WI38 (cell line): ENCODE measurements at regions not wholly inside any gene's neighbourhood (a gene's known extent, or its start where the extent isn't known, plus 50 kb on each side); places are given as distances from the start of the nearest gene placed in this dataset.
"Not testable (repeated sequence)": the region's sequence is repeated elsewhere in the genome, so short reads cannot be mapped to it uniquely, and the experiment has no call there.

Experiments
- H3K4me3 ChIP-seq: 2 replicates; pipeline ENCODE4 v1.5.1; 2011; ENCODE audit warnings: low read depth, mild to moderate bottlenecking, control low read depth, low read length
- CTCF ChIP-seq: IDR thresholded peaks from 2 replicates; pipeline ENCODE4 v1.5.1; 2012; ENCODE audit warnings: low read depth, mild to moderate bottlenecking, control low read depth, low read length

DNA sequence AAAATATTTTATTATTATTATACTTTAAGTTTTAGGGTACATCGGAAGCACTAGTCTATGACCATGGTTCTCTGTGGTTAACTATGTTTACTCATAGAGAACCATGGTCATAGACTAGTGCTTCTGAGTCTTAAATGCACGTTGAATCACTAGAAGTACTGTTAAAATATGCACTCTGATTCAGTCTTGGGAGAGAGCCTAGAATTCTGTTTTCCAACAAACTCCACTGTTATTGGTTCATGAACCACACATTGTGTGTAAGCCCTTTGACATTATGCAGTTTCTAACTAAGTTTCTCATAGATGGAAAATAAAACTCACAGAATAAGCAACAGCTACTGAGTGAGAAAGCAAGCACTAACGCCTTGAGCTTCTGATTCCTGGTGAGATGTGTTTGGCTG is 1120.6 kb downstream of the SORCS1 start:
- TF ChIP-seq CTCF, result no peak
- H3K4me3 ChIP-seq, result no peak overlapping the region

DNA sequence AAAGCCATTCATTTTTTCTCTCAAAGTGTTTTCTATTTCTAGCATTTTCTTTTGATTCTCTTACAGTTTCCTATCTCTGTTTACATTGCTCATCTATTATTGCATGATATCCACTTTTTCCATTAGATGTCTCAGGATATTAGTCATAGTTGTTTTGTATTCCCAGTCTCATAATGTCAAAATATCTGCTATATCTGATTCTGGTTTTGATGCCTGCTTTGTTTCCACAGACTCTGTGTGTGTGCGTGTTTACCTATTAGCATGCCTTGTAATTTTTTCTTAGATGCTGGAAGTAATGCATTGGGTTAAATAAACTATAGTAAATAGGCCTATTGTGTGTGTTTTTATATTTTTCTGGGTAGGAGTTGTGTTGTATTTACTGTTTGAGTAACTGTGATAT is 1126.3 kb downstream of the SORCS1 start:
- no peak overlapping the region for H3K4me3 ChIP-seq
- TF ChIP-seq CTCF, result no peak

DNA sequence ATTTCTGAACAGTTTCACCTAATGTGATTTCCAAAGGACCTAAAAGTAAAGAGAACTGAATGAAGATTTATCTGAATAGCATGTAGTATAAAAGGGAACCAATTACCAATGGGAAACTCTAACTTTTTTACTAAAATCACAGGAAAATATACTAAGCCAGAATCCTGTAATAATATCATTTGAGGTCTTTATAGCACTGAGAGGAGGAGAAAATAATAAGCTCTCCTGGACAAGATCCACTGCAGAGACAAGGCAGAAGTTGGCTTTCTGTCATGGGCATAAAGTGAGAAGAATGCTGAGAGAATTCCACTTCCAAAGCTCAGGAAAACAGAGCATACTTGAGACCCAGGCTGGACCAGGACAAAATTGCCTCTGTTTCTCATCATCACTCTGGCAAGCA is 1131.4 kb downstream of the SORCS1 start:
- no peak overlapping the region for H3K4me3 ChIP-seq
- TF ChIP-seq CTCF, result no peak

DNA sequence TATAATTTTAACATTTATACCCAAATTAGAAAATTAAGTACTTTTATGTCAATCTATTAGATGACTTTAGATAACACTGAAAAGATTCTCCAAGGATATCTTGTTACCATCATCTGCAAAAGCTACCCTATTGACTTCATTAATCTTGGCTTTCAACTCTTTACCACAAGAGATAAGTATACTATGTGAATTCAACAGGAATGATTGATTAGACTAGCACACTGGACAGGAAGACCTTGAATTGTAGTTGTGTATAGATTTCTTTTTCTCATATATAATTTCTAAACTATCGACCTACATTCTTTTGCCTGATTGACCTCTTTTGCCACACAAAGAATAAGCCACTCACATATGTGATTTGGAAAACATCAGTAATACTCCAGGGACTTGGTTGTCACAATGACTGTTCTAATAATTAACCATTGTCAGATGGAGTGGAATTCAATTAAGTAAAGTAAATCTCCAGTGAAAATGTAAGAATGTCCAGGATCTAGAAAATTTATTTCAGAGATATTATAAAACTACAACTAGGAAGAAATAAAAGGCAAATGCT is 1132.0 kb downstream of the SORCS1 start:
- no peak overlapping the region for H3K4me3 ChIP-seq
- TF ChIP-seq CTCF, result no peak

GRCh38 chr10:106027240-106027639 is 1137.3 kb downstream of the SORCS1 start:
- no peak for TF ChIP-seq CTCF
- H3K4me3 ChIP-seq, result no peak overlapping the region

DNA sequence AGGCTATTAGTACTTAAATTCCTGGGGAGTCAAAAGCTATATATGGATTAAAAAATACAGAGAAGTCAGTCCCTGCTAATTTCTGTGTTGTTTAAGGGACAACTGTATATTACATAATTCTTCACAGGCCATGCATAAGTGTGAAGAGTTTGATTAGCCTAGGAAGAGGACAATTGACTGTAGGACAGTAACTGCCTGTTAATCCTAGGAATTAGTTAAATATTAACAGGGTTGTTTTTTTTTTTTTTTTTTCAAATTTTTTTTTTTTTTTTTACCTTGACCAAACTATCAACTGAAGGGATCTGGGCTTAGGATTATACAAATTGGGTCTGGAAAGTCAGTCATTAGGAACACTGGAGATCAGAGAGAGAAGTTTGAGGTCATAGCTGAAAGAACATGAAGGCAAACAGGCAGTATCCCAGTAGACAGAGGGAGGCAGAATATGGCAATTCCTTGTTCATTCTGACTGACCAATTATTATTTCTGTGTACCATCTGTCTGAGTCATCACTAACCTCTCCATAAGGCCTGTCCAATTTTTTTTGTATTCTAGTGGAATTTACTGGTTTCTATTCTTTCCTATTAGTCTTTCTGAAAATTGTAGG is 1139.2 kb downstream of the SORCS1 start:
- no peak for TF ChIP-seq CTCF

GRCh38 chr10:106023329-106023728 is 1141.2 kb downstream of the SORCS1 start:
- H3K4me3 ChIP-seq, result no peak overlapping the region
- TF ChIP-seq CTCF, result no peak

More for the DNA sequence above, 1139.2 kb downstream of the SORCS1 start:
- H3K4me3 ChIP-seq, result no peak overlapping the region

DNA sequence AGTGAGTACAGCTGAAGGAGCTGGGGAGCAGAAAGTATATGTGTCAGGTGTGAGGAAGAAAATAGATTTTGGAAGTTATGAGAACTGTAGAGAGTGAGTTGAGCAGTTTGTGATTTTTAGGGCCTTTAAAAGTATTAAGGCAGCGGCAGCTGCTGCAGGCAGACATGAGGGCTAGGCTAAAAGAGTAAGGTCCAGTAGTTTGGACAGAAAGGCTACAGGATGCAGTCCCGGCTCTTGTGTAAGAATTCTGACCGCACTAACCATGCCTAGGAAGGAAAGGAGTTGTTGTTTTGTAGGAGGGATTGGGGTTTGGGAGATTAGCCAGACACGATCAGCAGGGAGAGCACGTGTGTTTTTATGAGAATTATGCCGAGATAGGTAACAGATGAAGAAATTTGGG is 1144.9 kb downstream of the SORCS1 start:
- not testable (repeated sequence) for H3K4me3 ChIP-seq

- not testable (repeated sequence) for H3K4me3 ChIP-seq
Observed at GRCh38 chr10:106015369-106016199, 1148.9 kb downstream of the SORCS1 start.
